ENCODE measurements at regions not wholly inside any gene's neighbourhood (a gene's known extent, or its start where the extent isn't known, plus 50 kb on each side); places are given as distances from the start of the nearest gene placed in this dataset.

DNA sequence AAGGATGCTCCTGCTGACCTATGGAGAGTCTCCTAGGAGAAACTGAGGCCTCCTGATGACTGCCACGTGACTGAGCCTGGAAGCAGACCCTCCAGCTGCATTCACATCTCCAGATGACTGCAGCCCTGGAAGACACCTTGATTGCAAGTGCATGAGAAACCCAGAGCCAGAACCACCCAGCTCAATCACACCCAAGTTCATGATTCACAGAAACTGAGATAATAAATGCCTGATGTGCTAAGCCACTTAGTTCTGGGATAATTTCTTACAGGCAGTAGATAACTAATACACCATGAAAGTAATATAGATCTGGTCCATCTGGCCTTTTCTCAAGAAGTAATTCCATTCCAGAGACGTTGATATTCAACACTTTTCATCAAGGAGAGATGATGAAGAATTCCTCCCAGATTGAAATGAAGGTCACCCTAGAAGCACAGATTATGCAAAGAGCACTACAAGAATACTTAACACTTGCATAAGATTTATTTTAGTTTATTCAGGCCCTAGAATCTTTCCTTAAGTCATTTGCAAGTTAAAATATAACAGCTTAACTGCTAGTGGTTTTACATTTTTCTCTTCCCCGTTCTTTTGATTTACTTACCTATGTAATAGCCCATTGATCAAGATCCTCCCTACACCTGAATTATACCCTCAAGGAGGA lies 208.2 kb upstream of the INHBA start:
- DNase-seq (ENCODE audit: low read depth, low spot score), result no peak
- Histone ChIP-seq H3K4me3 (ENCODE audit: low read depth, low read length) (no peak overlapping the region), H3K27me3 (ENCODE audit: control insufficient read depth, insufficient read depth, low read length) (no peaks in the 10 kb centered on the region), H3K27ac (ENCODE audit: low read depth, low read length) (no peak overlapping the region), H3K9me3 (ENCODE audit: control insufficient read depth, insufficient read depth, low read length) (no peaks in the 10 kb centered on the region; the same call in 1 of the 2 replicates)
- ChIA-PET POLR2A (no interaction called here), CTCF (interaction anchor here (1.0 kb wide), 1 partner anchor 30 kb away, joined by 5 read pairs; no protein-coding TSS in a partner anchor)
- TF ChIP-seq, protein P1, sequence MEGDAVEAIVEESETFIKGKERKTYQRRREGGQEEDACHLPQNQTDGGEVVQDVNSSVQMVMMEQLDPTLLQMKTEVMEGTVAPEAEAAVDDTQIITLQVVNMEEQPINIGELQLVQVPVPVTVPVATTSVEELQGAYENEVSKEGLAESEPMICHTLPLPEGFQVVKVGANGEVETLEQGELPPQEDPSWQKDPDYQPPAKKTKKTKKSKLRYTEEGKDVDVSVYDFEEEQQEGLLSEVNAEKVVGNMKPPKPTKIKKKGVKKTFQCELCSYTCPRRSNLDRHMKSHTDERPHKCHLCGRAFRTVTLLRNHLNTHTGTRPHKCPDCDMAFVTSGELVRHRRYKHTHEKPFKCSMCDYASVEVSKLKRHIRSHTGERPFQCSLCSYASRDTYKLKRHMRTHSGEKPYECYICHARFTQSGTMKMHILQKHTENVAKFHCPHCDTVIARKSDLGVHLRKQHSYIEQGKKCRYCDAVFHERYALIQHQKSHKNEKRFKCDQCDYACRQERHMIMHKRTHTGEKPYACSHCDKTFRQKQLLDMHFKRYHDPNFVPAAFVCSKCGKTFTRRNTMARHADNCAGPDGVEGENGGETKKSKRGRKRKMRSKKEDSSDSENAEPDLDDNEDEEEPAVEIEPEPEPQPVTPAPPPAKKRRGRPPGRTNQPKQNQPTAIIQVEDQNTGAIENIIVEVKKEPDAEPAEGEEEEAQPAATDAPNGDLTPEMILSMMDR (IDR thresholded peaks at IDR 0.05; ENCODE audit: low read depth, low read length), result no peak

- no peaks in the 10 kb centered on the region for H3K27me3 ChIP-seq (ENCODE audit: control insufficient read depth, insufficient read depth, low read length)
- CTCF ChIA-PET, result no interaction called here
- no peak for DNase-seq (ENCODE audit: low read depth, low spot score)
- H3K9me3 ChIP-seq (ENCODE audit: control insufficient read depth, insufficient read depth, low read length), result no peaks in the 10 kb centered on the region; the same call in 1 of the 2 replicates
- no peak overlapping the region for H3K27ac ChIP-seq (ENCODE audit: low read depth, low read length)
- TF ChIP-seq, protein P1 (IDR thresholded peaks at IDR 0.05; ENCODE audit: low read depth, low read length), result no peak
- POLR2A ChIA-PET, result no interaction called here
- no peak overlapping the region for H3K4me3 ChIP-seq (ENCODE audit: low read depth, low read length)
These were observed 204.6 kb upstream of the INHBA start for GRCh38 chr7:41907444-41907843.

GRCh38 chr7:41900532-41900931 lies 197.6 kb upstream of the INHBA start:
- no peaks in the 10 kb centered on the region for H3K27me3 ChIP-seq (ENCODE audit: control insufficient read depth, insufficient read depth, low read length)
- TF ChIP-seq, protein P1 (IDR thresholded peaks at IDR 0.05; ENCODE audit: low read depth, low read length), result no peak
- no peaks in the 10 kb centered on the region for H3K9me3 ChIP-seq (ENCODE audit: control insufficient read depth, insufficient read depth, low read length)
- no peak overlapping the region for H3K4me3 ChIP-seq (ENCODE audit: low read depth, low read length)
- DNase-seq (ENCODE audit: low read depth, low spot score), result no peak
- ChIA-PET CTCF (interaction anchor here (1.4 kb wide), 1 partner anchor 40 kb away, joined by 4 read pairs; no protein-coding TSS in a partner anchor), POLR2A (no interaction called here)
- no peak overlapping the region for H3K27ac ChIP-seq (ENCODE audit: low read depth, low read length)

DNA sequence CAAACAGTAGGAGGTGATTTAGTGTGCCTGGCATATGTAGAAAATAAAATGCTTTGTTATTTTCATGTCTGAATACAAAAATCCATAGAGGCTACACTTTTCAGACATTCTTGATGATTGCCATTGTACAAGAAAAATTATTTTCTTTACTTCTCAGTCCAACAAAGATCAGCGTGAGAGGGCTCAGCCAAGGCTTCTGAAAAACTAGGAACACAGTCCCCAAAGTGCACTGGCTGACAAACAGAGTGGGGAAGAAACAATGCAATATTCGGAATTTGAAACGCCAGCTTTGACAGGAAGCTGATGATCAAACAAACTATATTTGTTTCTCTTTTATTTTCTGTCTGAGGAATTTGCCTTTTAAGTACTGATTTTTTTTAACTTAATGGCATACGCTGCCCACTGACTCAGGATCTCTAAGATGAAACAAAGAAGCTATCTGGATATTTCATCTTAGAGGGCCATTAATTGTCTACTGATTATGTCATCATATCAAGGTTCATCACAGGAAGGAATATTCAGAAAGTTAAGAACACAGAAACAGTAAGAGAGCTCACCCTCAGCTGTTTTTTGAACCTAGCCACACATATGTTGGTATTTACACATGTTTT lies 197.0 kb upstream of the INHBA start:
- DNase-seq (ENCODE audit: low read depth, low spot score), result no peak
- no peaks in the 10 kb centered on the region for H3K9me3 ChIP-seq (ENCODE audit: control insufficient read depth, insufficient read depth, low read length)
- POLR2A ChIA-PET, result no interaction called here
- no peaks in the 10 kb centered on the region for H3K27me3 ChIP-seq (ENCODE audit: control insufficient read depth, insufficient read depth, low read length)
- no peak overlapping the region for H3K4me3 ChIP-seq (ENCODE audit: low read depth, low read length)
- CTCF ChIA-PET, result no interaction called here
- TF ChIP-seq, protein P1 (IDR thresholded peaks at IDR 0.05; ENCODE audit: low read depth, low read length), result no peak
- no peak overlapping the region for H3K27ac ChIP-seq (ENCODE audit: low read depth, low read length)

DNA sequence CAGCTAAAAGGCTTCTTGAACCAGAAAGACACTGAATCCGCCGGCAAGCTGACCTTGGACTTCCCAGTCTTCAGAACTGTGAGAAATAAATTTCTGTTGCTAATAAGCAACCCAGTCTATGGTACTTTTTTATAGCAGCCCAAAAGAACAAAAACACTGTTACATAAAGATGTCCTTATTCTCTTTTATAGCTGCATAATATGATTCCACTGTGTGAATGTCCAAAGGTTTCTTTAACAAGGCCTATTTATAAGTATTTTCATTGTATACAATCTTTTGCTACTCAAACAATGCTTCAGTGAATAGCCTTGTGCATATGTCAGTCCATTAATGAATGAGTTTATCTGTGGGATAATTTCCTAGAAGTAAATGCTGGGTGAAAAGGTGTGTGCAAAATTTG lies 190.8 kb upstream of the INHBA start:
- TF ChIP-seq, protein P1 (IDR thresholded peaks at IDR 0.05; ENCODE audit: low read depth, low read length), result no peak
- H3K27me3 ChIP-seq (ENCODE audit: control insufficient read depth, insufficient read depth, low read length), result no peaks in the 10 kb centered on the region
- DNase-seq (ENCODE audit: low read depth, low spot score), result no peak
- H3K27ac ChIP-seq (ENCODE audit: low read depth, low read length), result no peak overlapping the region
- POLR2A ChIA-PET, result no interaction called here
- no peaks in the 10 kb centered on the region for H3K9me3 ChIP-seq (ENCODE audit: control insufficient read depth, insufficient read depth, low read length)
- CTCF ChIA-PET, result interaction anchor here (0.7 kb wide), 1 partner anchor 18 kb away, joined by 3 read pairs; no protein-coding TSS in a partner anchor
- no peak overlapping the region for H3K4me3 ChIP-seq (ENCODE audit: low read depth, low read length)

All from AG04450 (cell line).